IPS DF 4.7 (cell line): ENCODE measurements at regions not wholly inside any gene's neighbourhood (a gene's known extent, or its start where the extent isn't known, plus 50 kb on each side); places are given as distances from the start of the nearest gene placed in this dataset.
"Not testable (repeated sequence)": the region's sequence is repeated elsewhere in the genome, so short reads cannot be mapped to it uniquely, and the experiment has no call there.

ENCODE experiments used
- DNase-seq: peaks from one replicate; pipeline ENCODE4 v3.0.0-alpha.2; 2013; ENCODE audit warnings: low spot score; ENCODE audit errors: extremely low read depth

DNA sequence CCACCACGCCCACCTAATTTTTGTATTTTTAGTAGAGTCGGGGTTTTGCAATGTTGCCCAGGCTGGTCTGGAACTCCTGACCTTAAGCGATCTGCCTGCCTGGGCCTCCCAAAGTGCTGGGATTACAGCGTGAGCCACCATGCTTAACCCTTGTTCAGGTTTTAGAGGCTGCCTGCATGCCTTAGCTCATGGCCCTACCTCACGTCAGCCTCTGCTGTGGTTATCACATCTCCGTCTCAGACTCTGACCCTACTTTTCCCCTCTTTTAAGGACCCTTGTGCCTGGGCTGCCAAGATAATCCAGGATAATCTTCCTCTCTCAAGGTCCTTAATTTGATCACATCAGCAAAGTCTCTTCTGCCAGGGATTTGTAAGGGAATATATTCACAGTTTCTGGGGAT lies 98.2 kb upstream of the PMAIP1 start:
- DNase-seq: no peak

DNA sequence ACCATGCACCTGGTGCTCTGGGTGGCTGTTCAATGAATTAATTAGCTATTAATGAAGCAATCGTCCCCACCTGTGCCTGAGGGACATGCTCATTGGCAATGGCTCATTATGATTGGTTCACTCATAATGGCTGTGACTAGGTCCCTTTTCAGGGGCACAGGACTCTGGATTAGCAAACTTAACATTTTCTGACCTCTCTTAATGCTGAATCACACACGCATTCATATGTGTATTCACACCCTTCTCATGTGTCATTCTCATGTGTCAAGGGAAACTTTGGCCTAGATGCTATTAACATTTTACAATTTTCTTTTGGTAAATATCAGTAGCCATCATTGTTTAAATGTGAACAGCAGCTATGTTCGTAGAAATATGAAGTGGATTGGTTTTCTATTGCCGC lies 98.9 kb upstream of the PMAIP1 start:
- no peak for DNase-seq

DNA sequence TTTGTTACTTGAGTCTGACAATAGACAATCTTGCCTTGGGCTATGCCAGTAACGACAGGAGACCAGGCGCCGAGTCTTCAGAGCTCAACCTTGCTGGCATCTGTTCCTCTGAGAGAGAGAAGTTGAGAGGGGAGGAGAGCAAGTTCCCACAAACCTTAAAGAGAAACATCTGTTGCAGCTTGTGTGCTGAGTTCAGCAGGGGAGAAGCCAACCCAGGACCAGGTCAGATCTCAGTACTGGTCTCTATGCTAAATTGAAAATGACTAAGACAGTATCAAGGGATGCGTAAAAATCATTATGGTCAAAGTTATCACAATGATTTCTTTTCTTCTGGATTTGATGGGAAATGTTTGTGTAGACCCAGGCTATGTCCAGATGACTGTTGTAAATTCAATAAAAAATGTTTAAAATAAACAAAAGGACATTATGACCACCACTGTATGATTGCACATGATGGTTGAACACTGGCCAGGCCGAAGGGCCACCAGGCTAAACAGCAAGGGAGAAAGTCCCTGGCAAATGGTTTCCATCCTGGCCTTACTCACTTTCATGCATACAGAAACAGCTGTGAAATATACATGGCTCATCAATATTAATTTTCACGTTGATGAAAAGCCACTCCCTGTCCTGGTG lies 100.3 kb upstream of the PMAIP1 start:
- DNase-seq: no peak

DNA sequence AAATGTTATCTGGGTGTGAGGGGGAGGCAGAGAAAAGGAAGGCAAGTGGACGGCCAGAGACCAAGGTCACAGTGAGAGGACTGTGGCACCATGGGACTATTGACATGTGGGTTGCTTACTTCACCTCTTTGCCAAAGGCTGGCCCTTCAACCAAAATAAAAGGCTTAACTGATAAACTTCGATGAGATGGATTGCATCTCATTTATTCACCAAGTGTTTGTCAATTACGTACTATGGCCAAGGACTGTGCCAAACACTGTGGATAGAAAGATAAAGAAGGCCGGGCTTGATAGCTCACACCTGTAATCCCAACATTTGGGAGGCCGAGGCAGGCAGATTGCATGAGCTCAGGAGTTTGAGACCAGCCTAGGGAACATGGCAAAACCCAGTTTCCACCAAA lies 98.7 kb upstream of the CCBE1 start:
- DNase-seq: no peak

DNA sequence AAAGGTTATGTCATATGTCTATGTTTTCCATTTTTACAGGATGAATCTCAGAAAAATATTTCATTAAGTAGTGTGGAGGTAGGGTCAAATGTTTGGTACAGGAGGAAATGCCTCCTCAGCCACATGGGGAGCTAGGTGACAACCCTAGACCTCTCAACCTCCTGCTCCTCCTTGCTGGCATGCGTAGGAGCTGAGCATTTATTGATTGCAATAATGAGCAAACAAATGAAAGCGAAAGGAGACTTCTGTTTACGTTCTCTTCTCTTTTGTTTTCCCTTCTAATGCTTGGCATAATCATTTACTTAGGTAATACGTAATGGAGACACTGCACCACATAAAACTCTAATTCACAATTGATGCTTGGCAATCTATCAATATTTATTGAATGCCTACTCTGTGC lies 95.1 kb upstream of the CCBE1 start:
- no peak for DNase-seq

DNA sequence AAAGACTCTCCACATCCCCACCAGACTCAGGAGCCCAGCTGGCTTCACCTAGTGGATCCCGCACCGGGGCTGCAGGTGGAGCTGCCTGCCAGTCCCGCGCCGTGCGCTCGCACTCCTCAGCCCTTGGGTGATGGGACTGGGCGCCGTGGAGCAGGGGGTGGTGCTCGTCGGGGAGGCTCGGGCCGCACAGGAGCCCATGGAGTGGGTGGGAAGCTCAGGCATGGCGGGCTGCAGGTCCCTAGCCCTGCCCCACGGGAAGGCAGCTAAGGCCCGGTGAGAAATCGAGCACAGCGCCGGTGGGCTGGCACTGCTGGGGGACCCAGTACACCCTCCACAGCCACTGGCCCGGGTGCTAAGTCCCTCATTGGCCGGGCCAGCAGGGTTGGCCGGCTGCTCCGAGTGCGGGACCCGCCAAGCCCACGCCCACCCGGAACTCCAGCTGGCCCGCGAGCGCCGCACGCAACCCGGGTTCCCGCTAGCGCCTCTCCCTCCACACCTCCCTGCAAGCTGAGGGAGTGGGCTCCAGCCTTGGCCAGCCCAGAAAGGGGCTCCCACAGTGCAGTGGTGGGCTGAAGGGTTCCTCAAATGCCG lies 93.2 kb upstream of the CCBE1 start:
- not testable (repeated sequence) for DNase-seq

DNA sequence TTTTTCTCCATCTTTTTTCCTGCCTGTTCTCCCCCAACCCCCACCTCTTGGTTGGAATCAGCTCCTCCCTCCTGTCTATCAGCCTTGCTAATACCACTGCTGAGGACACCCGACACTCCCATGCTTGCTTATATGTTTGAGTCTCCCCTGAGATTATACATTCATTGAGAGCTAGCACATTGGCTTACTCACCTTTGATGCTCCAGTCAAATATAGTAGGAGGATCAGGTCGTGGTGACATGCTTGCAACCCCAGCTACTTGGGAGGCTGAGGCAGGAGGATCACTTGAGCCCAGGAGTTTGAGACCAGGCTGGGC lies 91.5 kb upstream of the CCBE1 start:
- DNase-seq: no peak

DNA sequence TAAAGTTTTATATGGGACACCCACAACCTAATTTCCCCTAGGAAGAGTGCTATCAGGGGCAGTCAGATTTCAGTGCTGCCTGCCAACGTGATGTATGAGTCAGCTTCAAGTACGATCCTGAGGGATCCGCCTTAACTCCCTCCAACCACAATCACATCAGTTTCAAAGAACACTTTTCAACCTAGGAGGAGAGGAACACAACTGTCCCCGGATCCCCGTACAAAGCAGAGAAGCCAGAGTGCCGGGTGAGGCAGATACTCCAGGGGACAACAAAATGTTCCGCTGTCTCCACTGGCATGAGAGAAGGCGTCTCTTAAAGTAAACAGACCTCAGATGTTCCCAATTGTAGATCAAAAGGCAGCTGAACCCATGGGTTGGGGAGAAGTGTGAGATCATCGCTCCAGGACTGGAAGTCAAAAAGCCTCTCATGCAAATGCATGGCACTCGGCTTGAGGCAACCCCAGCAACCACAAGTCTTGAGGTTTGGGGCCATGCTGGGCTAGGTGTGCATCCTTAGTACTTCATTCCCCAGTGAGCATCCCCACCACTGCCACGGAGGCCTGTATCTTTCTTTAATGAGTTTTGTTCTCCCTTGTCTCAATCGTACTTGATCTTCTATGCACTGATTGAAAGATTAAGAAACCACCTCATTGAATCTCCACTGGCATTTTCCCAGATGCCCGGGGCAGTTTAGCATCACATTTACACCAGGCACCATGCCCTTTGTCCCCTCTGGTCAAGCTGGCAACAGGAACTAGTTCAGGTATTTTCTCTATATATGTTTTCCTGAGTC lies 91.0 kb upstream of the CCBE1 start:
- no peak for DNase-seq

DNA sequence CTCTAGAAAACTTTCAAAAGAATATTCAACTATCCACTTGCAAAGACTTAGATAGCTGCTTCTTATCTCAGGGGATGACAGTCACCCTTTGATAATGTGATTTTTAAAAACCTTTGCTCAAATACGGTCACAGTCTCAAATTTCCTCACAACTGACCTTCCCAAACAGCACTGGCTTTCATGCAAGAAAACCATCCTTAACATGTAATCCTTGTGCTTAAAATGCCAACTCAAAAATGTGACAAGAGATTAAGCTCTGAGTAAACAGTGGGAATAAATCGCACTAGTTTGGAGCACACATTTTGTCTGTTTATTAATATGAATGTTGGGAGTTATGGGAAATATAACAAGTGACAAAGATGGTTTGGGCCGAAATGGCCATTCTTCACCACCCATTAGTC lies 87.5 kb upstream of the CCBE1 start:
- no peak for DNase-seq

DNA sequence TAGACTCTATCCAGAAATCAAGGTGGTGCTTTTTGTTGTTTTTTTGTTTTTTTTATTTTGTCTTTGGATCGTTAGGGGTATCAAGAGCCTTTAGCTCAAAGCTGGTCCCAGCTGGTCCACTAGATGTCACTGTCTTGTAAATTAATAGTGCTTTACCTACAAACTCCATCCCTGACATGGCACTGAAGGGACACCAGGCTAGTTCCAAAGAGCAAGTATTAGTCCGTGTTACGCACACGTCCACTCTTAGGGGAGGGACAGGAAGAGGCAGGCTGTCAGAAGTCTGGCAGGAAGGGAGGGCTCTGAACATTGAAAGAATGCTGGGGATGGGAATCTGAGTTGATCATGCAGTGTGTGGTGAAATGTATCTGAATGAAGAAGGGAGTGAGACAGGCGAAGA lies 85.9 kb upstream of the CCBE1 start:
- DNase-seq: peak; percentile 69

DNA sequence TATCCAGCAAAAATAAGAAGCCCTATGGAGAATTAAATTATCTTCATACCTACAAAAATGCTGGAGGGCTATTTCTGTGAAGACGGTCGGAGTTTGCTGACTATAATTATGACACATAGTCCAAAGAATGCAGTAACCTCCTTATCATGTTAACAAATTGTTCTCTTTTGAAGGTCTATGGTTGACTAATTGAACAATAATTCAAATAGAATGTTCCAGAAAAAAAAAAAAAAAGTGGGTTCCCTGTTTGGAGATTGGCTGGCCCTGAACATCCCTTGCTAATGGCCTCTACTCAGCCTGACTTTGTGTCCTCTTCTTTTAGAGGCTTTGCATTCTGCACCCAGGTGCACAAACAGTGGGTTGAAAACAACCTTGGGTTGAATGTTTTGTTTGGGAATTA lies 82.8 kb upstream of the CCBE1 start:
- DNase-seq: no peak

DNA sequence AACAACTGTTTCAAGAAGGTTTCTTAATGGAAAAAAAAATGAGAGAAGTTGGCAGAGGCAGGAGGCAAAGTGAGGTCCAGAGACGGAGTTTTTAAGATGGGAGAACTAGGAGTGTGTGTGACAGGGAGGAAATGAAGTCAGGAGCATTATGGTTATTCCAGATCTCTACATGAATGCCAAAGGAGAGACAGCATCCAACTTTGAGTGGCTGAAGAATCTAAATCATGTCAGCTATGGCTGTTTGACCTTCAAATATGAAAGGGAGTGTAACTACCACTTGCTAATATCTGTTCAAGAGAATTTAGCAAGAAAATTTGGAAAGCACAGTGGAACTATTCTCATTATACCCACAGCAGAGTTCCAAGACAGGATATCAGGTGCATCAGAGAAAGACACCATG lies 81.2 kb upstream of the CCBE1 start:
- DNase-seq: no peak

DNA sequence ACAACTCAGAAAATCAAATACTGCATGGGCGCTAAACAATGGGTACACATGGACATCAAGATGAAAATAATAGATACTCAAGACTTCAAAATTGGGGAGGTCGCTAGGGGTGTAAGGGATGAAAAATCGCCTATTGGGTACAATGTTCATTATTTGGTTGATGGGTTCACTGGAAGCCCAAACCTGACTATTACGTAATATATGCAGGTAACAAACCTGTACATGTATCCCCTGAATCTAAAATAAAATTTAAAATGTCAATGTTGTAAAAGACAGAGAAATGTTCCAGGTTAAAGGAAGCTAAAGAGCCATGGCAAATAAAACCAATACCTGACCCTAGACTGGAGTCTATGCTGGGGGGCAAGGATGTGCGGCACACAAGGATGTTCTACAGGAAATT lies 80.4 kb upstream of the CCBE1 start:
- DNase-seq: no peak

DNA sequence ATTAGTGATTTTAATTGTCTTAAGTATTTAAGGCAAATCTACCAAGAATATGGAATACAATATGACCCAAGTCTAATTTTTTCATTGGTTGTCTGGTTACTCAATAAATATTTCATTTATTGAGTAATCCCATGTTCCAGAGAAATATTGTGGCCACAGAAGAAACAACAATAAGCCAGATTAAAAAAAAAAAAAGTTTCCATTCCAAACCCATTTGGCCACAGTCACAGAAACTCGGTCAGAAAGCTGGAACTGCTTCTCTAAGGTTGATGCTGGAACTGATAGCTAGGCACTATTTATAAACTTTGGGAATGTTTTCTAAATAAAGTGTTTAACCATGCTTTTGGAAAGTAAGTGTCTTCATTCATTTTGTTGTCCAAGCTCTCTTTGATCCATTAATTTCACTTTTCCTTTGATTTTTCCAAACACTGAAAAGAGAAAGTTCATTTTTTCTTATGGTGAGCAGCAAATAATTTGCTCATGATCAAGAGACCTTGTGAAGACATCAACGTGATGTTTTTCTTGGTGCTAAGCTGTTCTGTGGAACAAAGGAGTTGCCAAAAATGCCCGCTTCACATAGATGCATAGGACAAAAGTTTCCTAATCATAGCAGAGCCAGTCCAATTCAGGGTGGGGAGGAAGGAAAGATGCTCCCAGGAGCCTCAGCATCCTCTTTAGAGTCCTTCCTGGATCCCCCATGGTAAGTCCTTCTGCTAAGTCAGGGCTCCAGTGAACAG lies 72.1 kb upstream of the CCBE1 start:
- DNase-seq: no peak

DNA sequence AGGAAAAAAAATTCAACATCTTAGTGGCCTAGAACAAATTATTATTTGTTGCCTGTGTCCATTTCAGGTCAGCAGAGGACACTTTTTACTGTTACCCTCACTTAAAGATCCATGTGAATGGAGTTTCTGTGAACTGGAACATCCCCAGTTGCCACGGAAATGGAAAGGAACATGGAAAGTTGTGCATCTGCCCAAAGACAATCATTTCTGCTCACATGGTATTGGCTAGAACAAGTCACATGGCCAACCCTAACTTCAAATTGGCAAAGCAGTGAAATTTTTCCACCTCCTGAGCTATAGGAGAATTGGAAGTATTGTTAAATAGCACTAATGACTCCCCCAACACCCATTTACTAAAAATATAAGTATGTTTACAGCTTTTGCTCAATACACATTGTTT lies 71.2 kb upstream of the CCBE1 start:
- DNase-seq: no peak

DNA sequence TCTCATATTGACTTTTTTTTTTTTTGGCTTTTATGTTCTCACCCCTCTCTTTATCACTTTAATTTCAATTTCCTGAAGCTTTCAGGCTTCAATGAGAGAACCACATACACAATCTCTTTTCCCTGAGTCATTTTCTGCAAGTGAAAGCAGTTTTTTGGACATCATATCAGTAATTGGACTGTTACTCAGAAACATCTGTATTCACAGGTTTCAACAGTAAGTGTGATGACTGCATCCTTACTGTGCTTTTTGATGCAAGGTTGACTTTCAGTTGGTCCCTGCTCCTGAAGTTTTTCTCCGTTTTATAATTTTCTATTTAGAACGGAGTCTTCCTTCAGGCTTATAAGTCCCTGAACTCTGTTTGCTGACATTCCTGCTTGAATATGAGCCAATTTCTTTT lies 70.5 kb upstream of the CCBE1 start:
- DNase-seq: no peak

DNA sequence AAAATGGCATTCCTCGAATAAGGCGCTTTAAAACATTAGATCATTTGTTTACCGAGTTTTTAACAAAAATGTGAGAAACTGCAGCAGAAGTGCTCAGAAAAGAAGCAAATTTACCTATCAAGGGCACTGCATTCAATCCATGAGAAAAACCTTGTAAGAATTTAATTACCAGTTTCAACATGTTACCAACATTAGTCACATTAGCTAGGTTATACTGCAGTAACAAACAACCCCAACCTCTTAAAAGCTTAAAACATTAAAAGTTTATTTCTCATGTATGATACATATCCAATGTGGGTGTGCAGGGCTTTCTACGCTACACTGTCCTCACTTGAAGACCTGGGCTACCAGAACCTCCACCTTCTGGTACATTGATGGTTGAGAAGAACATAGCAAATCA lies 68.1 kb upstream of the CCBE1 start:
- DNase-seq: no peak

DNA sequence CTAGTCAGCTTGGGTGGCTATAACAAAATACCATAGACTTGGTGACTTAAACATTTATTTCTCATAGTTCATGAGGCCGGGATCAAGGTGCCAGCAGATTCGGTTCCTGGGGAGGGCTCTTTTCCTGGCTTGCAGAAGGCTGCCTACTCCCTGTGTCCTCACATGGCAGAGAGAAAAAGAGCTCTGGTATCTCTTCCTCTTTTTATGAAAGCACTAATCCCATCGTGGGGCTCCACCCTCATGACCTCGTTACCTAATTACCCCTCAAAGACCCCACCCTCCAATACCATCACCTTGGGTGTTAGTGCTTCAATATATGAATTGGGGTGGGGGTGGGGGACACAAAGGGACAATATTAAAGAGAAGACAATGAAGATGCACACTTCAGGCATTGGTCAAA lies 67.1 kb upstream of the CCBE1 start:
- DNase-seq: no peak

DNA sequence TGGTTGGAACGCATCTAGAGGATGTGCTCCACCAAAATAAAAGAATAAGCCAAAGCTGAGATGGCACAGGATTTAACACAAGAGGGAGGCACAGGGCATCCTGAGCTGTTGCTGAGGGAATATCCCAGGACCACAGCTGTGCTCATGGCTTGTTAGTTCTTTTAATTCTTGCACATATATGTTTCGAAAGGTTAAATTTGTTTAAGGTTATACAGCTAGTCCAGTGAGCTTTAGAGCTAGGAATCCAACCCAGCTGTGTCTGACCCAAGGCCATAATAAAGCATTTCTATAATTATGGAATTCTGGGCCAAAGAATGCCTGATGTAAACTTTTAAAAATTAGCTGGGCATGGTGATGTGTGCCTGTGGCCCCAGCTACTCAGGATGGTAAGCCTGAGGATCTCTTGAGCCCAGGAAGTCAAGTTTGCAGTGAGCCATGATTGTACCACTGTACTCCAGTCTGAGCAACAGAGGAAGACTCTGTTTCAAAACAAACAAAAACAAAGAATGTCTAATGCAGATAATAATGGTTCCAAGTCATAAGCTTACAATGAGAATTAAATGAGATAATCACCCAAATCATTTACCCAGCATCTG lies 66.4 kb upstream of the CCBE1 start:
- no peak for DNase-seq

DNA sequence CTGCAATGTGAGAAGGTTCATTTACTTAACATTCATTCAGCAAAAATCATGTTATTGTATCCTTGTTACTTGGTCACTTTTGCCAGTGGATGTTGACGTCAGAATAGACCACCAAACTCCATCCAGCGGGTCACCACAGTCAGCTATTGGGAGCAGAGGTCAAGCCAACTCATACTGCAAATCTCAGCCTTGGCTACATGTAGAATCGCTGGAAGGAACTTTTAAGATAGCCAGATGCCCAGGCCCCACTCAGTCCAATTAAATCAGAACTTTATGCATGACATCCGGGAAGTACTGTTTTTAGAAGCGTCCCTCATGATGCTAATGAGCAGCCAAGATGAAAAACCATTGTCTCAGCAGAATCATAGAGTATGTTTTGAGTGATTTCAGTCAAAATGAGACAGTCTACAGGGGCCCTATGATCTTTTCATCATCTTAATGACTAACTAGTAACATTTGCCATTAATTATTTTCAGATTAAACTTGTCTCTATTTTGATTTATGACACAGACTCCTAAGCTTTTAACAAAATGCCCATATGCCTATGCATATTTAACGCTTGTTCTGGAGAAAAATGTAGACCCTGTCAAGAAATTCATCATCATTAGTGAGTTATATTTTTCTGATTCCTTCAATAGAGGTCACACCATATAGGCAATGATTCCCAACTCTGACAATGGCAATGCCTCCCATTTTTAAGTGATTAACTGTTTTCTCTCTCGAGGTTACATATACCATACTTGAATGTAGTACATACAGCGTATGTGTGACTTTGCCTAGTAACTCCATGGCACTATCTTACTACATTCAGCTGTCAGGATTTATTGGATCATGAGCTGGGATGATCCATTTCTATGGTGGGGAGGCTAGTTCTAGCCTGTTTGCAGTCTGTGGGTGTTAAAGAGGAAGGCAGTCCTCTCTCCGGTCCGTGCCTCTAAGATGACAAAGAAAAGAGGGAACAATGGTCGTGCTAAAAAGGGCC lies 63.7 kb upstream of the CCBE1 start:
- no peak for DNase-seq

DNA sequence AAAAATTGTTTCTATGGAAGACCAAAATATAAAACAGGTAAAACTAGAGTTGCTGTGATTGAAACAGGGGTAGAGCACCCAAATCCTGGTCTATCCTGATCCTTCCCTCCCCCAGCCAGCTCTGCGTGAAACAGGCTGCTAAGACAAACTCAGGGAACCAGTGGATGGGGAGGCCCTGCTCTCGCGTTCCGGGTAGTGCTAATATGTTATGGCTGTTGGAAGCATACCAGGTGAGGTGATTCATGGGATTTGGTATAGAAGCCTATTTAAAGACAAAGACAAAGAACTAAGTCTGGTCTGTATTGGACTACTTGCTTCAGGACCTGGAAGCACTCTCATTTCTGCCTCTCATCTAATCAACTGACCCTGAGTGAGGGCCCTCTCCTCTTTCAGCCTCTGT lies 63.0 kb upstream of the CCBE1 start:
- no peak for DNase-seq
